Hepatocyte (in vitro differentiated cells): ENCODE measurements at regions not wholly inside any gene's neighbourhood (a gene's known extent, or its start where the extent isn't known, plus 50 kb on each side); places are given as distances from the start of the nearest gene placed in this dataset.

Experiments
- EZH2 ChIP-seq: fragments of 200-600 bp; sonication (generic); IDR thresholded peaks from 2 replicates; pipeline ENCODE4 v1.6.1; 2016; ENCODE audit warnings: antibody characterized with exemption, mild to moderate bottlenecking, borderline replicate concordance
- TF ChIP-seq, protein P1 (sequence below): fragments of 200-600 bp; sonication (generic); IDR thresholded peaks from 2 replicates; pipeline ENCODE4 v1.5.1; 2016; ENCODE audit warnings: antibody characterized with exemption, mild to moderate bottlenecking; ENCODE audit not compliant: poor library complexity

DNA sequence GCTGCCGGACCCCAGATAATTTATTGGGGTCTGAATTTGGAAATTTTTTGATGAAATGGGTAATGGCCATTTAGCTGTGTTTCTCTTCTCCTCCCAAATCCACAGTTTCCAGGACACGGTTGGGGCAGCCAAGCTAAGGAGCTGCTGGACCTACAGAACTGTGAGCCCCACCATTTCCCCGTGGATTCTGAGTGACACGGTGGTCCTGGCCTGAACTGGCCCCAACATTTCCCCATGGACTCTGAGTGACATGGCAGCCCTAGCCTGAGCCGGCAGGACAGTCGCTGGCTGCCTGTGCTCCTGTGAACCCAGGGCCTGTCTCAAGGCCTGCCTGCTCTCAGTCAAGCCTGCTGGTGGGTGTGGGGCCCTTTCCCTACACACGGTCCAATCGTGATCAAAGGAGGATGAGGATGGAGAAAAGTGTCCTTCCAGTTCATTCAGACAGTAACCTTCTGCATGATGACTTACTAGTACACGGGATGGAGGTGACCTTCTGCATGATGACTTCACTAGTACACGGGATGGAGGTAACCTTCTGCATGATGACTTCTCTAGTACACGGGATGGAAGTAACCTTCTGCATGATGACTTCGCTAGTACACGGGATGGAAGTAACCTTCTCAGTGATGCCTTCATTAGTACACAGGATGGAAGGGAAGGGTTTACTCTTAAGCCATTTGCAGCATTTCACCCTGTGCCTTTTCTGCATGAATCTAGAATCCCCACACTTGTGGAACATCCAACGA is 359.9 kb downstream of the GLRX3 start:
- TF ChIP-seq, protein P1, sequence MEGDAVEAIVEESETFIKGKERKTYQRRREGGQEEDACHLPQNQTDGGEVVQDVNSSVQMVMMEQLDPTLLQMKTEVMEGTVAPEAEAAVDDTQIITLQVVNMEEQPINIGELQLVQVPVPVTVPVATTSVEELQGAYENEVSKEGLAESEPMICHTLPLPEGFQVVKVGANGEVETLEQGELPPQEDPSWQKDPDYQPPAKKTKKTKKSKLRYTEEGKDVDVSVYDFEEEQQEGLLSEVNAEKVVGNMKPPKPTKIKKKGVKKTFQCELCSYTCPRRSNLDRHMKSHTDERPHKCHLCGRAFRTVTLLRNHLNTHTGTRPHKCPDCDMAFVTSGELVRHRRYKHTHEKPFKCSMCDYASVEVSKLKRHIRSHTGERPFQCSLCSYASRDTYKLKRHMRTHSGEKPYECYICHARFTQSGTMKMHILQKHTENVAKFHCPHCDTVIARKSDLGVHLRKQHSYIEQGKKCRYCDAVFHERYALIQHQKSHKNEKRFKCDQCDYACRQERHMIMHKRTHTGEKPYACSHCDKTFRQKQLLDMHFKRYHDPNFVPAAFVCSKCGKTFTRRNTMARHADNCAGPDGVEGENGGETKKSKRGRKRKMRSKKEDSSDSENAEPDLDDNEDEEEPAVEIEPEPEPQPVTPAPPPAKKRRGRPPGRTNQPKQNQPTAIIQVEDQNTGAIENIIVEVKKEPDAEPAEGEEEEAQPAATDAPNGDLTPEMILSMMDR: no peak
- TF ChIP-seq EZH2: no peak
